Neuronal stem cell (in vitro differentiated cells): ENCODE measurements at regions not wholly inside any gene's neighbourhood (a gene's known extent, or its start where the extent isn't known, plus 50 kb on each side); places are given as distances from the start of the nearest gene placed in this dataset.
A peak's percentile ranks its signal among the peaks of the same experiment; 100 is the strongest.

Source experiments
- DNase-seq: peaks from one replicate; pipeline ENCODE4 v3.0.0-alpha.2; 2013; ENCODE audit warnings: low spot score
- H2AFZ ChIP-seq: one replicate; pipeline ENCODE4 v1.6.1; 2013; ENCODE audit warnings: mild to moderate bottlenecking, low read length, inconsistent platforms
- H2AK5ac ChIP-seq: 2 replicates; pipeline ENCODE4 v1.6.1; 2013; ENCODE audit warnings: low read depth, mild to moderate bottlenecking, inconsistent platforms, low read length, moderate library complexity, mixed read lengths
- H2BK120ac ChIP-seq: 2 replicates; pipeline ENCODE4 v1.6.1; 2013; ENCODE audit warnings: low read depth, mild to moderate bottlenecking, inconsistent platforms, low read length, moderate library complexity, mixed read lengths
- H2BK12ac ChIP-seq: one replicate; pipeline ENCODE4 v1.6.1; 2013; ENCODE audit warnings: low read length, inconsistent platforms
- H2BK15ac ChIP-seq: 2 replicates; pipeline ENCODE4 v1.6.1; 2013; ENCODE audit warnings: mild to moderate bottlenecking, low read length, inconsistent platforms, mixed read lengths
- H2BK5ac ChIP-seq: one replicate; pipeline ENCODE4 v1.6.1; 2013; ENCODE audit warnings: inconsistent platforms, mild to moderate bottlenecking, low read length, moderate library complexity
- H3K14ac ChIP-seq: one replicate; pipeline ENCODE4 v1.6.1; 2013; ENCODE audit warnings: low read length, inconsistent platforms
- H3K18ac ChIP-seq: 2 replicates; pipeline ENCODE4 v1.6.1; 2013; ENCODE audit warnings: low read length, inconsistent platforms
- H3K23ac ChIP-seq: 2 replicates; pipeline ENCODE4 v1.6.1; 2013; ENCODE audit warnings: low read depth, mild to moderate bottlenecking, mixed read lengths, low read length, inconsistent platforms; ENCODE audit not compliant: poor library complexity
- H3K27ac ChIP-seq: replicated peaks from 3 replicates; pipeline ENCODE4 v1.5.1; 2013; ENCODE audit warnings: low read length, inconsistent platforms
- H3K27me3 ChIP-seq, 3 experiments: 2 replicates each; pipeline ENCODE4 v1.6.1; 2013; ENCODE audit warnings: low read length in 3 of 3, mild to moderate bottlenecking in 2 of 3, inconsistent platforms in 1 of 3, low read depth in 1 of 3, mixed read lengths in 1 of 3, moderate library complexity in 1 of 3; ENCODE audit not compliant: control insufficient read depth in 3 of 3, insufficient read depth in 3 of 3
- H3K36me3 ChIP-seq, 2 donors: replicated peaks in 1 of 2; 2 replicates each; pipeline ENCODE4 v1.6.1; 2013; ENCODE audit warnings: low read length in 2 of 2; ENCODE audit not compliant: control insufficient read depth in 2 of 2, insufficient read depth in 2 of 2
- H3K4ac ChIP-seq: 2 replicates; pipeline ENCODE4 v1.6.1; 2013; ENCODE audit warnings: inconsistent platforms, mild to moderate bottlenecking, low read length, moderate library complexity
- H3K4me1 ChIP-seq, 2 donors: 1 replicate in 1 of 2; 2 replicates in 1 of 2; pipeline ENCODE4 v1.6.1; 2013; ENCODE audit warnings: low read length in 2 of 2, low read depth in 1 of 2; ENCODE audit not compliant: control insufficient read depth in 2 of 2, insufficient read depth in 1 of 2
- H3K4me2 ChIP-seq: one replicate; pipeline ENCODE4 v1.6.1; 2013; ENCODE audit warnings: mild to moderate bottlenecking, low read length, inconsistent platforms; ENCODE audit not compliant: insufficient read depth, poor library complexity, severe bottlenecking
- H3K4me3 ChIP-seq, 2 donors: 2 replicates each; pipeline ENCODE4 v1.5.1; 2013; ENCODE audit warnings: low read length in 2 of 2, mild to moderate bottlenecking in 2 of 2, inconsistent platforms in 1 of 2, moderate library complexity in 1 of 2
- H3K79me1 ChIP-seq: one replicate; pipeline ENCODE4 v1.6.1; 2013; ENCODE audit warnings: low read depth, mild to moderate bottlenecking, inconsistent platforms, low read length, moderate library complexity
- H3K9ac ChIP-seq: one replicate; pipeline ENCODE4 v1.6.1; 2013; ENCODE audit warnings: mild to moderate bottlenecking, low read depth, low read length, inconsistent platforms; ENCODE audit not compliant: poor library complexity
- H3K9me3 ChIP-seq, 2 donors: replicated peaks in 1 of 2; 2 replicates each; pipeline versions ENCODE3 to v1.6.1; 2013; ENCODE audit warnings: low read length in 2 of 2, mild to moderate bottlenecking in 2 of 2, inconsistent platforms in 1 of 2, low read depth in 1 of 2, mixed read lengths in 1 of 2, moderate library complexity in 1 of 2; ENCODE audit not compliant: control insufficient read depth in 2 of 2, insufficient read depth in 1 of 2
- H4K8ac ChIP-seq: one replicate; pipeline ENCODE4 v1.6.1; 2013; ENCODE audit warnings: low read depth, mild to moderate bottlenecking, inconsistent platforms, low read length, moderate library complexity
- H4K91ac ChIP-seq: one replicate; pipeline ENCODE4 v1.6.1; 2013; ENCODE audit warnings: low read length, low read depth, mild to moderate bottlenecking, inconsistent platforms; ENCODE audit not compliant: poor library complexity
- WGBS, 2 donors: extraction: QIAGEN DNeasy Blood & Tissue Kit; methylation state at CpG; one replicate each; pipeline ENCODE4 v1.1.7; 2013; ENCODE audit warnings: missing lambda C conversion rate in 2 of 2, mixed read lengths in 1 of 2; ENCODE audit not compliant: insufficient read length in 2 of 2, insufficient replicate concordance in 1 of 2; ENCODE audit errors: extremely low coverage in 2 of 2; 5-methylcytosine and 5-hydroxymethylcytosine counted together

- H3K18ac ChIP-seq, result peak overlapping the region; percentile 30
- no peaks in the 10 kb centered on the region for H3K36me3 ChIP-seq
- H3K79me1 ChIP-seq, result no peaks in the 10 kb centered on the region
- H2BK15ac ChIP-seq, result no peak overlapping the region
- peak; percentile 37 for DNase-seq
- H3K9me3 ChIP-seq, result no peaks in the 10 kb centered on the region
- H3K27me3 ChIP-seq, result peaks cover 0 to 51% (median 11%) of the 10 kb centered on the region in 3 experiments
- H2BK5ac ChIP-seq, result no peak overlapping the region
- no peak overlapping the region for H3K23ac ChIP-seq
- H3K9ac ChIP-seq, result peak overlapping the region; percentile 68
- WGBS, 2 donors, result no CpG with 5 or more reads among the region's 27 CpGs
- no peak overlapping the region for H2BK120ac ChIP-seq
- peak overlapping the region; percentile 51 for H3K4me2 ChIP-seq
- no peak overlapping the region for H3K27ac ChIP-seq
- no peak overlapping the region for H3K4ac ChIP-seq
- H2AK5ac ChIP-seq, result no peak overlapping the region
- peaks cover 0 to 1% of the 10 kb centered on the region in 2 donors for H3K4me1 ChIP-seq
- H3K4me3 ChIP-seq, result peak overlapping the region; percentile 49 to 82
- H2AFZ ChIP-seq, result peak overlapping the region; percentile 66
- no peak overlapping the region for H3K14ac ChIP-seq
- H4K91ac ChIP-seq, result no peak overlapping the region
- H4K8ac ChIP-seq, result no peak overlapping the region
- no peak overlapping the region for H2BK12ac ChIP-seq
Measured at GRCh38 chr6:27091661-27092315, 155.7 kb upstream of the PRSS16 start.

- H3K4me2 ChIP-seq, result peak overlapping the region; percentile 51
- H3K9me3 ChIP-seq, result peaks cover 0 to 1% of the 10 kb centered on the region in 2 donors
- H3K79me1 ChIP-seq, result no peaks in the 10 kb centered on the region
- no peak overlapping the region for H4K8ac ChIP-seq
- H2BK5ac ChIP-seq, result no peak overlapping the region
- H3K9ac ChIP-seq, result no peak overlapping the region
- H3K27ac ChIP-seq, result no peak overlapping the region
- H2BK12ac ChIP-seq, result no peak overlapping the region
- H3K36me3 ChIP-seq, result no peaks in the 10 kb centered on the region
- WGBS, 2 donors, result no CpG with 5 or more reads among the region's 8 CpGs
- H2BK120ac ChIP-seq, result no peak overlapping the region
- DNase-seq, result no peak
- no peak overlapping the region for H3K23ac ChIP-seq
- H2AFZ ChIP-seq, result peak overlapping the region; percentile 66
- H4K91ac ChIP-seq, result no peak overlapping the region
- H3K27me3 ChIP-seq, result peaks cover 0 to 56% (median 16%) of the 10 kb centered on the region in 3 experiments
- no peak overlapping the region for H3K18ac ChIP-seq
- H3K4me1 ChIP-seq, result peaks cover 0 to 1% of the 10 kb centered on the region in 2 donors
- no peak overlapping the region for H3K4ac ChIP-seq
- H2AK5ac ChIP-seq, result no peak overlapping the region
- no peak overlapping the region for H2BK15ac ChIP-seq
- H3K14ac ChIP-seq, result no peak overlapping the region
- H3K4me3 ChIP-seq, result peak overlapping the region; percentile 49 to 82
Measured at GRCh38 chr6:27092316-27092692, 155.2 kb upstream of the PRSS16 start.

GRCh38 chr6:27095914-27096313 is 151.6 kb upstream of the PRSS16 start:
- H2AK5ac ChIP-seq, result no peak overlapping the region
- H4K91ac ChIP-seq, result no peak overlapping the region
- H3K23ac ChIP-seq, result no peak overlapping the region
- no peak overlapping the region for H2BK12ac ChIP-seq
- no peak overlapping the region for H4K8ac ChIP-seq
- peaks cover 0 to 61% (median 23%) of the 10 kb centered on the region in 3 experiments for H3K27me3 ChIP-seq
- DNase-seq, result no peak
- no peak overlapping the region for H3K14ac ChIP-seq
- H3K4me2 ChIP-seq, result no peak overlapping the region
- H3K36me3 ChIP-seq, result no peaks in the 10 kb centered on the region
- no peak overlapping the region for H3K4me3 ChIP-seq
- H3K79me1 ChIP-seq, result no peaks in the 10 kb centered on the region
- no peak overlapping the region for H3K4ac ChIP-seq
- H2BK120ac ChIP-seq, result no peak overlapping the region
- H3K4me1 ChIP-seq, result peaks cover 0 to 1% of the 10 kb centered on the region in 2 donors
- peaks cover 0 to 12% of the 10 kb centered on the region in 2 donors for H3K9me3 ChIP-seq
- H3K27ac ChIP-seq, result no peak overlapping the region
- no peak overlapping the region for H3K18ac ChIP-seq
- no peak overlapping the region for H3K9ac ChIP-seq
- no peak overlapping the region for H2AFZ ChIP-seq
- no peak overlapping the region for H2BK15ac ChIP-seq
- no peak overlapping the region for H2BK5ac ChIP-seq
- no CpG with 5 or more reads among the region's 3 CpGs for WGBS, 2 donors

GRCh38 chr6:27096834-27097511 is 150.5 kb upstream of the PRSS16 start:
- H2BK5ac ChIP-seq, result no peak overlapping the region
- peaks cover 0 to 12% of the 10 kb centered on the region in 2 donors for H3K9me3 ChIP-seq
- H3K4me1 ChIP-seq, result peaks cover 0 to 1% of the 10 kb centered on the region in 2 donors
- peak overlapping the region; percentile 36 to 80 for H3K4me3 ChIP-seq
- no peak overlapping the region for H2BK15ac ChIP-seq
- H3K4ac ChIP-seq, result no peak overlapping the region
- H3K27me3 ChIP-seq, result peaks cover 0 to 57% (median 23%) of the 10 kb centered on the region in 3 experiments
- no peak overlapping the region for H4K8ac ChIP-seq
- no peaks in the 10 kb centered on the region for H3K79me1 ChIP-seq
- H3K18ac ChIP-seq, result peak overlapping the region; percentile 30
- no peak for DNase-seq
- peak overlapping the region; percentile 89 for H2AFZ ChIP-seq
- H3K9ac ChIP-seq, result peak overlapping the region; percentile 70
- no peak overlapping the region for H2BK12ac ChIP-seq
- H4K91ac ChIP-seq, result no peak overlapping the region
- no peak overlapping the region for H3K14ac ChIP-seq
- H3K27ac ChIP-seq, result no peak overlapping the region
- H2AK5ac ChIP-seq, result no peak overlapping the region
- H3K4me2 ChIP-seq, result peak overlapping the region; percentile 63
- no peak overlapping the region for H3K23ac ChIP-seq
- no peak overlapping the region for H2BK120ac ChIP-seq
- no peaks in the 10 kb centered on the region for H3K36me3 ChIP-seq
- no CpG with 5 or more reads among the region's 45 CpGs for WGBS, 2 donors
